Stimulated activated CD8-positive, alpha-beta memory T cell treated with anti-CD3 and anti-CD28 coated beads, Interleukin-12 subunit alpha, Interleukin-12 subunit beta, amount 100 ng/mL, for 1 hour (primary cell): ENCODE measurements at regions not wholly inside any gene's neighbourhood (a gene's known extent, or its start where the extent isn't known, plus 50 kb on each side); places are given as distances from the start of the nearest gene placed in this dataset.

Source experiments
- DNase-seq: peaks from one replicate; pipeline ENCODE4 v3.0.0-alpha.2; 2020; ENCODE audit warnings: low read depth

- DNase-seq, result peak; percentile 16
Observed at GRCh38 chr3:109532257-109533216, 195.2 kb upstream of the DPPA4 start.

GRCh38 chr3:109545746-109546145 is 208.4 kb upstream of the DPPA4 start:
- DNase-seq, result no peak

GRCh38 chr3:109548192-109548938 is 211.0 kb upstream of the DPPA4 start:
- no peak for DNase-seq

GRCh38 chr3:109553591-109554371 is 216.4 kb upstream of the DPPA4 start:
- no peak for DNase-seq

- no peak for DNase-seq
Observed at GRCh38 chr3:109559389-109559788, 222.0 kb upstream of the DPPA4 start.

- DNase-seq, result peak; percentile 0
Observed at GRCh38 chr3:109563149-109563548, 225.8 kb upstream of the DPPA4 start.

- no peak for DNase-seq
Observed at GRCh38 chr3:109569135-109569846, 231.9 kb upstream of the DPPA4 start.

- no peak for DNase-seq
Observed at GRCh38 chr3:109570408-109570807, 233.1 kb upstream of the DPPA4 start.

- DNase-seq, result no peak
Observed at GRCh38 chr3:109572301-109572700, 235.0 kb upstream of the DPPA4 start.

GRCh38 chr3:109596991-109597390 is 259.6 kb upstream of the DPPA4 start:
- no peak for DNase-seq

GRCh38 chr3:109597444-109597843 is 260.1 kb upstream of the DPPA4 start:
- DNase-seq, result no peak

GRCh38 chr3:109607897-109608296 is 270.6 kb upstream of the DPPA4 start:
- no peak for DNase-seq

GRCh38 chr3:109608574-109608973 is 271.2 kb upstream of the DPPA4 start:
- no peak for DNase-seq

- DNase-seq, result no peak
Observed at GRCh38 chr3:109618766-109619378, 281.5 kb upstream of the DPPA4 start.

- no peak for DNase-seq
Observed at GRCh38 chr3:109631897-109632296, 294.6 kb upstream of the DPPA4 start.

- no peak for DNase-seq
Observed at GRCh38 chr3:109640146-109640652, 302.9 kb upstream of the DPPA4 start.

GRCh38 chr3:109642025-109642424 is 304.7 kb upstream of the DPPA4 start:
- DNase-seq, result no peak

- no peak for DNase-seq
Observed at GRCh38 chr3:109643590-109643989, 306.2 kb upstream of the DPPA4 start.

GRCh38 chr3:109644332-109644731 is 307.0 kb upstream of the DPPA4 start:
- no peak for DNase-seq

- no peak for DNase-seq
Observed at GRCh38 chr3:109644746-109645145, 307.4 kb upstream of the DPPA4 start.

- no peak for DNase-seq
Observed at GRCh38 chr3:109648027-109648426, 310.7 kb upstream of the DPPA4 start.
